WTC11 (cell line): ENCODE measurements at regions not wholly inside any gene's neighbourhood (a gene's known extent, or its start where the extent isn't known, plus 50 kb on each side); places are given as distances from the start of the nearest gene placed in this dataset.

Experiments used
- CREB1 ChIP-seq: sonication (generic); formaldehyde crosslinking; IDR thresholded peaks from 2 replicates; pipeline ENCODE4 v1.8.0; 2023; ENCODE audit warnings: mild to moderate bottlenecking, missing genetic modification reagents
- E2F4 ChIP-seq: sonication (generic); formaldehyde crosslinking; IDR thresholded peaks from 2 replicates; pipeline ENCODE4 v1.8.1; 2022; ENCODE audit warnings: low read depth, mild to moderate bottlenecking, moderate library complexity, missing genetic modification reagents, borderline replicate concordance
- GRHL2 ChIP-seq: fragments of 250-450 bp; sonication (Bioruptor Pico); IDR thresholded peaks from 2 replicates; pipeline ENCODE4 v1.8.0; 2022; ENCODE audit warnings: mild to moderate bottlenecking, moderate library complexity; ENCODE audit not compliant: insufficient replicate concordance, severe bottlenecking
- USF2 ChIP-seq: sonication (generic); formaldehyde crosslinking; IDR thresholded peaks from 2 replicates; pipeline ENCODE4 v1.8.1; 2023; ENCODE audit warnings: mild to moderate bottlenecking, missing genetic modification reagents, moderate library complexity
- ZNF232 ChIP-seq: sonication (generic); formaldehyde crosslinking; IDR thresholded peaks from 2 replicates; pipeline ENCODE4 v1.8.0; 2022; ENCODE audit warnings: mild to moderate bottlenecking, missing genetic modification reagents
- ZNF263 ChIP-seq: sonication (generic); formaldehyde crosslinking; IDR thresholded peaks from 2 replicates; pipeline ENCODE4 v1.8.1; 2022; ENCODE audit warnings: low read depth, mild to moderate bottlenecking, moderate library complexity, missing genetic modification reagents
- ZNF671 ChIP-seq: fragments of 250-450 bp; sonication (Bioruptor Pico); IDR thresholded peaks from 2 replicates; pipeline ENCODE4 v1.8.0; 2021; ENCODE audit warnings: mild to moderate bottlenecking
- TF ChIP-seq, protein P1 (sequence below): fragments of 200-600 bp; IDR thresholded peaks from 2 replicates; pipeline ENCODE4 v1.8.0; 2022; ENCODE audit warnings: antibody characterized with exemption

DNA sequence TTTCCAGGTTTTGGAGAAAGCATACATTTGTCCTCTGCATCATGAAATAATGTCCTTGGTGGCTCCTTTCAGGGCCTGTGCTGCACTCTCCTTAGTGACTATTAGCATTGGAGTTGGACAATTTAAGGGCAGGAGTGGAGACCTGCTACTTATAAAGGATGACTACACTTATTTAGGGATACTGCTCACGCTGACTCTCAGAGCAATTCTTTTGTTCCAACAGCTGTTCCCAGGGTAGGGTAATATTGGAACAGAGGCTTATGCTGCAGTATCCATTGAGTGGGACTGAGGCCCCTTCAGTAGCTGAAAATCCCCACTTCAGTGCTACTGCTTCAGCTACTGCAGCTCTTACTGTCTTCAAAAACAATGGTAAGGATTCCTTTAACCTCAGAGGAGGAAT is 84.6 kb downstream of the GPR88 start:
- TF ChIP-seq USF2 (CRISPR knock-in tag) = no peak
- TF ChIP-seq ZNF263 (CRISPR knock-in tag) = no peak
- TF ChIP-seq, protein P1, sequence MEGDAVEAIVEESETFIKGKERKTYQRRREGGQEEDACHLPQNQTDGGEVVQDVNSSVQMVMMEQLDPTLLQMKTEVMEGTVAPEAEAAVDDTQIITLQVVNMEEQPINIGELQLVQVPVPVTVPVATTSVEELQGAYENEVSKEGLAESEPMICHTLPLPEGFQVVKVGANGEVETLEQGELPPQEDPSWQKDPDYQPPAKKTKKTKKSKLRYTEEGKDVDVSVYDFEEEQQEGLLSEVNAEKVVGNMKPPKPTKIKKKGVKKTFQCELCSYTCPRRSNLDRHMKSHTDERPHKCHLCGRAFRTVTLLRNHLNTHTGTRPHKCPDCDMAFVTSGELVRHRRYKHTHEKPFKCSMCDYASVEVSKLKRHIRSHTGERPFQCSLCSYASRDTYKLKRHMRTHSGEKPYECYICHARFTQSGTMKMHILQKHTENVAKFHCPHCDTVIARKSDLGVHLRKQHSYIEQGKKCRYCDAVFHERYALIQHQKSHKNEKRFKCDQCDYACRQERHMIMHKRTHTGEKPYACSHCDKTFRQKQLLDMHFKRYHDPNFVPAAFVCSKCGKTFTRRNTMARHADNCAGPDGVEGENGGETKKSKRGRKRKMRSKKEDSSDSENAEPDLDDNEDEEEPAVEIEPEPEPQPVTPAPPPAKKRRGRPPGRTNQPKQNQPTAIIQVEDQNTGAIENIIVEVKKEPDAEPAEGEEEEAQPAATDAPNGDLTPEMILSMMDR = no peak
- no peak for TF ChIP-seq CREB1 (CRISPR knock-in tag)
- no peak for TF ChIP-seq ZNF671 (CRISPR knock-in tag)
- TF ChIP-seq GRHL2 (CRISPR knock-in tag) = no peak
- no peak for TF ChIP-seq ZNF232
- no peak for TF ChIP-seq E2F4 (CRISPR knock-in tag)
